Fibroblast of upper back skin (primary cell): ENCODE measurements at regions not wholly inside any gene's neighbourhood (a gene's known extent, or its start where the extent isn't known, plus 50 kb on each side); places are given as distances from the start of the nearest gene placed in this dataset.
"Not testable (repeated sequence)": the region's sequence is repeated elsewhere in the genome, so short reads cannot be mapped to it uniquely, and the experiment has no call there.

Experiments
- DNase-seq: peaks from one replicate; pipeline ENCODE4 v3.0.0-alpha.2; 2013

DNA sequence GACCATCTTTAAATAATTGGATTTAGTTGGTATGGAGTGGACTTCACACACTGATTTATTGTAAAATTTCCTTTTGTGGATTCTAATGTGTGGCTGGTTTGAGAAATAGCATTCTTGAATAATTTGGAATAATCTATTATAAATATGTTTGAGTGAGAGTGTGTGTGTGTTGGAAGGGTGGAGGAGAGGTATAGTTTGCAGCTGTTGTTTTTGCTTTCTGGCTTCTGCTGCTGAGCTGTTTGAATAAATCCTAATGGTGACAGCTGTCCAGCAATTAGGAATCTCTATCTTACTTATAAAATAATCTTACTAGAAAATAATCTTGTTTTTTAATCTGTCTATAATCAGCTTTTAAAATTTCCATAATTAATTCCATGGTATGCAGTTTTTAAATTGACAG, 1283.0 kb upstream of the CDH2 start:
- no peak for DNase-seq

DNA sequence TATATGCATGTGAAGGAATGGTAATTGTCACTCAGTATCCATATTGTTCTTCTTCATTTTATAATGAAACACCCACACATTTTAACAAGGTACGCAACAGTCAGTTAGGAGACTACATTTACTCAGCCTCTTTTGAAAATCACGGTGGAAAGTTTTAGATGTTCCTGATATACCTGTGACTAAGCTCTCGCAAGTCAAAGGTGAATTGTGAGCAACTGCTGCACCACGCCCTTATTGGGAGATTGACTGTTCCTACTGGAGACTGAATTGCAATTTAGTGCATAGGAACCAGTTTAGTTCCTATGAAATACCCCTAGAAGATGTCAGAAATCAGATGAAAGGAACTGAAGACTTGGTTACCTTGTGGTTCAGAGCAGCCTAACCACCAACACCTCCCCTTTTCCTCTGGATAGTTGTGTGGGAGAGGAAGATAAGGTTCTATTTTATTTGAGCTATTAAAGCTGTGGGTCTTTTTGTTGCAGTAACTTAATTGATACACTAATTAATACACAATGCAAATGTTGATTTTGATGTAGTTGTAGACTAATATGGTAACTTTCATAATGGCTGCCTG, 1280.5 kb upstream of the CDH2 start:
- no peak for DNase-seq

DNA sequence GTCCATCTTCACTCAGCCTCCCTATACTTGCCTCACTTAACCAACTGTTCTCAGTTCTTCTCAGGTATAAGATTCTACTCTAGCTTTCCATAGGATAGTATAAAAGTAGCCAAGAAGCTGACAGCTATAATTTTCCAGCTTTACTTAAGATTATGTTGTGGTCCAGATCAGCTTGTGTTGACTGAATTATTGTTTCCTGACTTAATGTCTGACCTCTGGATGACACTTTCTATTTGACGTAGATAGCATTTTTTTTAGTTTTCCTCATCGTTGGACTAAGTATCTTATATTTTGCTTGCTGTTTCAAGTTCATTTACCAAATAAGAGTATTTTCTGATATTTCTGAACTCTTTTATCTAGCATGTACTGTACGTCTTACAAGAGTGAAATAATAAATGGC, 1272.5 kb upstream of the CDH2 start:
- peak; percentile 43 for DNase-seq

DNA sequence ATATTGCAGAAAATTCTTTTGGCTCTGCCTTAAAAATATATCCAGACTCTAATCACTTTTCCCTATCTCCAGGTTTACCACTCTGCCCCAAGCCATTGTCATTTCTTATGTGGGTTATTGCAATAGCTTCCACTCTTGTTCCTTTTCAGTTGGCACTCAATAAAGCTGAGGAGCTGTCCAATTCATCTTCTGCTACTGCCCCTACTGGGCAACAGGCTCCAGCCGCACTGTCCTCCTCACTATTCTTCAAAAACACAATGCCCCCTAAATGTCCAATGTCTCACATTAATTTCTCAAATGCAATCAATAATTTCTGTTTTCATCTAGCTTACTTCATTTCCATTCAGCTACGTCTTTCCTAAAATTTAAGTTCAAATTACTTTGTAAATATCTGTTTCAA, 1262.5 kb upstream of the CDH2 start:
- DNase-seq: no peak

DNA sequence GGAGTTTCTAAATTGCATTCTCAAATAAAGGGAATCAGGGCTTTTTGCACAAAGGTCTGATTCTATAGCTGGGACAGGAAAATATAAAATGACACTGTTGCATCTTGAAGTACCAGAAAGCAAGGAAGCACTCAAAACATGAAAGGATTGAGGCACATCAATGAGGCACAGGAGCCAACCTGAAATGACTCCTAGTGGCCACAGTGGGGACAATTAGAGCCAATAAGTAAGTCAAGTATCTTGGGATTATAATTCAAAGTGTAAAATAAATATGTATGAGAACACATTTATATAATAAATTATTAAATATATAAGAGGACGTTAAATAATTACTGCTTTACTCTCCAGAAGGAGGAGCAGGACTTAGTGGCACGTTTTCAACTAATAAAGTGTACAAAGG, 1259.5 kb upstream of the CDH2 start:
- no peak for DNase-seq

DNA sequence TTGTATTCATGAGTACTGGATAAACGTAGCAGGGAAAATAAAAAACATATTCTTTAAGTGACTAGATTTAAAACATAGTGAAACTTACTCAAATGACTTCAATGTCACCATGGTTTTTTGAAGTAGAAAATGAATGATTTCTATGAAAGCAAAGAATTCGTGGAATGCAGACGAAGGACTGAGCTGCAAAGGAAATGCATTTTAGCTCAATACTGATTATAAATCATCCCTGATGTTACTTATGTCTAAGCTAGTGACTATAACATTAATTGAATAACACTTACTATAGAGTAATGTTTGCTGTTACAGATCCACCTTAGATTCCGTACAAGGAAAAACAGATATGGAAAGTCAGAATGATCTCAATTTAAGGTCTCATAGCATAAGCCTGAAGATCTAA, 1257.7 kb upstream of the CDH2 start:
- peak; percentile 43 for DNase-seq

DNA sequence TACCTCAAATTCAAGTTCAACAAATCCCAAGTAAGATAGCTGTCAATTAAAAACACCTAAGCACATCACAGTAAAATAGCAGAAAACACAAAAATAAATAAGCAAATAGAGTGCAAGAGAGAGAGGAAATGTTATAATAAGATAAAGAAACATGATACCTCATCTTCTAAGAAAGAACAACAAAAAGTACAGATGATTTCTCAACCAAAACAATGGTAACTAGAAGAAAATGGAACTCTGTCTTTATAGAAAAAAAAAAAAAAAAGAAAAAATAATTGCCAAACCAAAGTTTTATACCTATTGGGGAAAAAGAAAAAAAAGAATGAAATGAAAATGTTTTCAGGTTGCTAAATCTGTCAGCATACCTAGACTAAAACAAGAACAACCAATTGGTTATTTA, 1253.5 kb upstream of the CDH2 start:
- no peak for DNase-seq

DNA sequence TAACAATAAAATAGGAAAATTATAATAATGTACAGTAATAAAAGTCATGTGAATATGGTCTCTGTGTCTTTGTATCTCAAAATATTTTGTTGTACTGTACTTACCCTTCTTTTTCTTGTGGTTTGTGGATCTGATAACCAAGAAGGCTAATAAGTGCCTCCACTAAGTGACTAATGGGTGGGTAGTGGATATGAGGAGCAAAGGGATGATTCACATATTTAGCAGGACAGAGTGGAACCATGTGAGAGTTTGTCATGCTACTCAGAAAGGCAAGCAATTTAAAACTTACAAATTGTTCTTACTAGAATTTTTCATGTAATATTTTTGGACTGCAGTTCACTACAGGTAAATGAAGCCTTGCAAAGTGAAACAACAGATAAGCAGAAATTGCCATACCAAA, 1241.2 kb upstream of the CDH2 start:
- DNase-seq: peak; percentile 63

DNA sequence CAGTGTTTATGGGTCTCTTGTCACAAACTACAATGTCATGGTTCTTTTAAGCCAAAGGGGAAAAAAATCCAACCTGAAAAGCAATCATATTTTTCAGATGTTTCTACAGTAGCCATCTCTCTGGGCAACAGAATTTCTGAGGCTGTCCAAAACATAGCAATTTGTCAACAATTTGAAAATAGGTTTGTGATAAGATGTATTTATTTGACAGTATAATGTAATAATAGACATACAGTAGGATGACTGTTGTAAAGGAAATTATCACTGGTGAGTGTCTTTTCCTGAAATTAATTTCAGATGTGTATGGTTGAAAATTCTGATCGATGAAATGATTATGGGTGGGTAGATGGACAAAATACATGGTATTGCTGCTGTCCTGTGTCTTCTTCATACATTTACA, 1230.1 kb upstream of the CDH2 start:
- DNase-seq: no peak

DNA sequence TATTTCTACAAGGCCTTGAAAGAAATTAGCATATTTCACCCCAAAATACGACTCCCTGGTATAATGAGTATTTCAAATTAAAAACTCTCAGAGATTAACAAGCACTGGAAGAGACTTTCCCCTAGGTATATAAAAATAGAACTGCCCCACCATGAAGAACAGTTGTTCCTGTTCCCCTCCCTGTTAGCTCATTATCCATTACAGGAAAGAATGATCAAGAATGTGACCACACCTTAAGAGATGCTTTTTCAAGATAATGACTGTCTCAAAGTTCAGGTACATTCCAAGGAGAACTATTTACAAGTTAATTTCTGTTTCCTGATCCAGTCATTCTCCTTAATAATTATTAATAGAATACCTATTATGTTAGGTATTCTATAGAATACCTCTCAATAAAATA, 1220.6 kb upstream of the CDH2 start:
- DNase-seq: no peak

DNA sequence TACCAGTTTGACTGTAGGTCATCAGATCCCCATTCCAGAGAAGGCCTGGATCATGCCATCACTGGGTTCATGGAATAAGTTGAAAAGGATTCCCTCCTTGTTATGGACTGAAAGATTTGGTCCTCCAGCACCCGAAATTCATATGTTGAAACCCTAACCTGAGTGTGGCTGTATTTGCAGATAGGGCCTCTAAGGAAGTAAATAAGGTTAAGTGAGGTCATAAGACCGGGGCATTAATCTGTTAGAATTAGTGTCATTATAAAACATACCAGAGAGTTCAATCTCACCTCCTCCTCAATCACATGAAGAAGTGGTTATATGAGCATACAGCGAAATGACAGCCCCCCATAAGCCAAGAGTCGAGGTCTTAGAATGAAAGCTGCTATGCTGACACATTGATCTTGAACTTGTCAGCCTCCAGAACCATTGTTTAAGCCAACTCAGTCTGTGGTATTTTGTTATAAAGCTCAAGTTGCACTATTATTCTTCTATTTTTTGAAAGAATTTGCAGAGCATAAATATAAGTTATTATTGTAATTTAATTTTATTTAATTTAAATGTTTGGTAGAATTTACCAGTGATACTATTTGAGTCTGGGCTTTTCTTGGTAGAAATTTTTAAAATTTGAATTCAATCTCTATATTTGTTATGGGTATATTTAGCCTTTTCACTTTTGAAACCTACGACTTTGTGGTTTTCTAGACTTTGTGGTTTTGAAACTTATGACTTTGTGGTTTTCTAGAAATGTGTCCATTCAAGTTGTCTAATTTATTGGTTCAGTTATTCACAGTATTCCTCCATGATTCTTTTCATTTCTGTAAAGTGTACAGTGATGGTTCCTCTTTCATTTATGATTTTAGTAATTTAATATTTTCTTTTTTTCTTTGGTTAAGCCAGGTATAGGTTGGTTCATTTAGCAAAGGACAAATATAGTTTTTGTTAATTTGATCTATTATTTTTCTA, 1206.7 kb upstream of the CDH2 start:
- DNase-seq: peak; percentile 68

DNA sequence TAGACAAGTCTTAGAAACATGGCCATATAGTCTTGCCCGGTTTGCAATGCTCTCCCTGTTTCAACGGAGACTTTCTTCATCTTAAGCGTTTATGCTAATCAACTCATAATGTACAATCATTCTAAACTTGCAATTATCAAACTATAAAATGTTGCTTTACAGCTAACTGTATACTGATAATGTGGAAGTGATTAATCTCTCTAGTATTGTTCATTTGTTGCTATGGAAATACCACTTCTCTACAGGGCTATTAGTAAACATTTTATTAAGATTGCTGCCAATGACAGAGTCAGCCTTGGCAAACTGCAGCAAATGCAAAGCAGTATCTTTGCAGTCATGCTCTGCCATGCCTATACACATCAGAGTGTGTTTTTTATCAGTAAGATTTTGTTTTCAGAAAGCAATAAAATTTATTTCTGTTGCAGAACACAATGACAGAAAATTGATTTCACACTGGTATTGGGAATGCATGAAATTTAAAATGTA, 1201.8 kb upstream of the CDH2 start:
- DNase-seq: no peak

DNA sequence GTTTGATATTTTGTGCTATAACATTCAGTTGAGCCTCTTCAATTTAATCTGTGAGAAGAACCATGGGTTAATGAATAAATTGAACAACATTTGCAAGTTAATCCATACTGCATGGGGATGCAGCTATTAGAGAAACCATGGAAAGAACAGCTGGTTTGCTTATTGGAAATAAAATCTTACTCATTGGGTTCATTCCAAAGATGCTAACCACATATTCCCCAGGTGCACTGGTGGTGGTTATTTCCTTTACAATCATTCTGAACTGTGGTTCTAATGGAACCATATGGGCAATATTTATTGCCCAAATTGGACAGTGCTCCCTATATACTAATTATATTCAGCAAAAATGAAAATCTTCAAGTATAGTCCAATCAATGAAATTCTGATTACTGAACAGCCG, 1200.4 kb upstream of the CDH2 start:
- DNase-seq: peak; percentile 67

DNA sequence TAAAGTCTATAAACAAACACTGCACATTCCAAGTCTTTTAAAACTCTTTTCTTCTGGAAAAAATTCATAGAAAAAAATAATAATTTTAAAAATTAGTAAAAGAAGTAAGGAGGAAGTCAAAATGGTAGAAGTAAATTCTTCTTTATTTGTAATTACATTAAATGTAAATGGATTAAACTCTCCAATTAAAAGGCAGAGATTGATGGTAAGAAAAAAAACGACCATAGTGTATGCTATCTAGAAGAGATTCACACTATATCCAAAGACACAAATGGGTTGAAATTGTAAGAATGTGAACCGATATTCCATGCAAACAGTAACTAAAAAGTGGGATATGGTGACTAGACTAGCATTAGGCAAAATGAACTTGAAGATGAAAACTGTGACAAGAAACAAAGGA, 1196.1 kb upstream of the CDH2 start:
- DNase-seq: no peak

DNA sequence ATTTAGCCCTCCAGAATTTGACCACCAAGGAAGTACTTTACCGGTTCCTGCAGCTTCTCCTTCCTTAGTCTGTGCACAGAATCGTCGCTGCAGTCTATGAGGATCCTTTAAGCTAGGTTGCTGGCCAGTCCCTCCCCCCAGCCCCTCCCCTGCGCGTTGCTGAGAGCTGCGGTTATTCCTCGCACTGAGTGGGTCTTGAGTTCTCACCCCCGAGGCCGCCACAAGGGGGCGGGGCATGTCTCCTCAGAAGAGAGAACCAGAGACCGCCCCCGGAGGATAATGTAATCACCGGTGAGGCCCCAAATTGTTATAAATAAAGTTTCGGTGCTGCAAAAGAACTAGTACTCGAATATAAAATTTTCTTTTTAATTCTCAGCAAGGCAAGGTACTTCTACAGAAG, 1184.9 kb upstream of the CDH2 start:
- no peak for DNase-seq

DNA sequence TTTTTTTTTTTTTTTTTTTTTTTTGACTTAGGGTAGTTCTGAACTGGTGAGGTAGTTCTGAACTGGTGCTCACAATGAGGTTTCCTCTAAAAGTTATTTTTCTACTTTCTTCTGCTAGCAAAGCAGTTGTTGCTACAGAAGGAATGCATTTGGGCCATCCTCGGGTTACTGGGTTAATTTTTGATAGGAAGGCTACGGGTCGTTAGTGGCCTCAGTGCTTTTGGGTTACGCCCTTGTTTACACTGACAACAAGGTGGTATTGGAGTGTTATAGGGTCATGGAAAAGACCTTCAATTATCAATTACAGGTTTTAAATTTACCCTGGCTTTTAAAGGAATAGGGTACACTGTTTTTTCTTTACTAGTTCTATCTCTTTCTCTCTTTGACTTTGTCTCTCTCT, 1183.7 kb upstream of the CDH2 start:
- not testable (repeated sequence) for DNase-seq

DNA sequence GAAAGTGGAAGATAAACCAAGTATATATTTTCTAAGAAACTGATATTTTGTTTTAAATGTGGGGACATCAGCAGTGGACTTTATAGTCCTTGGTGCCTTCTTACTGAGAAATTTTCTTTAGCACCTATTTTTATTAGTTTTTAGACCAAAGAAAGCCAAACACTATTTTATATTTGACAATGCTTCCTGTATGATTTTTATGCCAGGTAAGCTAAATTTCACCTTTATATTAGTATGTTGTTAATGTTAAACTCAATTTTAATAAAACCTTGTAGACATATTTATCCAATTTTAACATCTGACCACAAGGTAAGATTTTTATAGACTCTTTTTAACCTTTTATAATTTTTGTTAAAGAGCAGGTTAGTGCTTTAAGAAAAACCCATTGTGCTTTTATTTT, 1182.3 kb upstream of the CDH2 start:
- DNase-seq: not testable (repeated sequence)

DNA sequence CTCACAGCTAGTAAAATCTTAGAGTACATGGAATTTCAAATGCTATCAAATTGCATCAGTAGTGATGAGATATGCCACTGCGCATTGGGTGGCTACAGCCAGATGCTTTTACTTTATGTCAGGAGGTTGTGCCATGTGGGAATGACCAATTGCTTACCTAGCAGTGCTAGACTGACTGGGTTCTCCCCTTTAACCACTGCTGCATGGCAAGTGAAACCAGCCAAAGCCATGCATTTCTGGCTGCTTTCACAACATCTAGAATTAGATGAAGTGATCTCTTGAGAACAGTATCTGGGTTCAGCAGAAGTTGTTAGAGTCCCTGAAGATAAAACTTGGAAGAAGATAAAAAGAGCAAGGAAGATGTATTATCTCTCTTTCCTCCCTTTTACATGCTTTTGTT, 1174.2 kb upstream of the CDH2 start:
- DNase-seq: no peak

DNA sequence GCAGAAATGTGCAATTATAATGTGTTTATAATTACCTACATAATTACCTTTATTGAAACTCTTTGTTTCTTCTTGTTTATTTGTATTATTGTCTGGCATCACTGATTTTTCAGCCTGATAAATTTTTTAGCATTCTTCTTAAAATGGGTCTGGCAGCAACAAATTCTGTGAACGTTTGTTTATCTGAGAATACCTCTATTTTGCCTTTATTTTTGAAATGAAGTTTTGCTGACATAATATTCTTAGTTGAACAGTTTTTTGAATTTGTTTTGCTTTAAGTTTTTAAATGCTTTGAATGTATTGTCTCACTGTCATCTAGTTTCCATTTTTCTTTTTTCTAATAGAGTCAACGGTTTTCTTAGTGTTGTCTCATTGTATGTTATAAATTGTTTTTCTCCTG, 1152.0 kb upstream of the CDH2 start:
- DNase-seq: no peak

DNA sequence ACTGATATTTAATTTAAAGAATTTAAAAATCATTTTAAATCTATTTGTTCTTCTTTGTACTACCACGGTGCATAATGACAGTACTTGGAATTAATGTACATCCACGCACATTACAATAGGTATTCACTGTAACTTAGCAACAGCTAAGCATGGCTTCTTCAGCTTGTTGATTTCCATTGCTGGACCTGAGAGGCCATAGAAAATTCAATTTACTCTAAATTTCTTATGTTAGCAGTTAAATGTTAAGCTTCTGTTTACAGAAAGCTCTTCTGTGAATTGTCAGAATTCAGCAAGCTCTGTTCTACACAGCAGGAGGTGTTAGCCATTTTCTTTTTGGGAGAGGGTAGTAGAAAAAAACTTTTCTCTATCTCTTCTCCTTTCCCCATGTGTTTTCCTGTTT, 1149.3 kb upstream of the CDH2 start:
- DNase-seq: no peak

DNA sequence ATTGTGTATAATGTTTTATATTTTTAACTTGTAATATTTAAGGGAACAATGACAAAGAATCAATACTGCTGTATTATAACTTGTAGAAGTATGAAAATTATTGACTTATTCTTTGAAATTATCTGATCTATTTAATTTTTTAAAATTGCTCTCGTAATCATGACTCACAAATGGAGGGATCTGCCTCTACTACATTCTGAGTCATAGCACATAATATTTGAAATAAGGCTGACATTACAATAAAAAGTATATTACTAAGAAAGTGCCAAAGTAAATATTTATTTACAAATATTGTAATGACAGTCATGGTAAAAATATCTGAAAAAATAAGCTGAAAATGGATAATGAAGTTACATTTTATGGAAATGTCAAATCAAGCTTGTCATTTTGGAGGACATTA, 1144.6 kb upstream of the CDH2 start:
- no peak for DNase-seq

DNA sequence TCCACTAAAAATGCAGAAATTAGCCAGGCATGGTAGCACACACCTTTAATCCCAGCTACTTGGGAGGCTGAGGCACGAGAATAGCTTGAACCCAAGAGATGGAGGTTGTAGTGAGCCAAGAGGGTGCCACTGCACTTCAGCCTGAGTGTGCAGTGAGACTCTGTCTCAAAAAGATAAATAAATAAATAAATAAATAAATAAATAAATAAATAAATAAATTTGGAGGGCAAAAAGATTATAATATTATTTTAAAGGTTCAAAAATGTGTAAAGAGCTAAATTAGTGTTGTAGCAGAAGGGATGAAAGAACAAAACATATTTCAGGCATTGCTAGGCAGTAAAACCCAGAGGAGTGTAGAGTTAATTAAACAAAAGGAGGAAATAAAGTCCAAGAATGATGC, 1136.4 kb upstream of the CDH2 start:
- no peak for DNase-seq

DNA sequence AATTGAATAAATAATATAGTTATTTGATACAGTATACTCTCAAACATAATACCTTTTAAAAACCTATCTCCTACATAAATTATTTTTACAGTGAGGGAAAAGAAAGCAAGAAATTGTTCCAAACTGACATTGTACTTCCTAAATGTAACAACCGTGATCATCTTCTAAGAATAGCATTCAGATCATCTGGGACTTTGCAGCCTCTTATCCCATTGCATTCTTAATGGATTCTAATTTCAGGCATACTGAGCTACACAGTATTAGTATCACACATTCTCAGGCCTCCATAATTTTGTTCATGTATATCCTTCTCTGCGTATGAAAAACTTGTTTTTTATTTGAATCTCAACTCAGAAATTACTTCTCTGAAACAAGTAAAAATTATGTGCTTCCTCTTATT, 1134.7 kb upstream of the CDH2 start:
- DNase-seq: no peak

DNA sequence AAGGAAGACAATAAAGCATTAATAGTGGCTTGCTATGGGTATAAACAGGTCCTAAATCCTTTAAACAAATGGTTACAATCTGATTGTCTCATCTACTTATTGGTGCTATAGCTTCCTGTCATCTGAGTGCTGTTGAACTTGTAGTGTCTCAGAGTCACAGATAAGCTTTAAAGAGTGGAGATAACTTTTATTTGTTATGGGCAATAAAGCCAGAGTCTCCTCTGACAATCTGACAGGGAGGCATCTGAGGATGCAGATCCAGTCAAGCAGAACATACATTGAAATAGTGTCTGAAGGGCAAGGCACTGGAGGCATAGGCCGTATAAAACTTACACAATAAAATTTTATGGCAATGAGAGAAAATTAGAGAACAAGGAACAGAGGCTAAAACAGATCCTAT, 1132.4 kb upstream of the CDH2 start:
- DNase-seq: no peak

DNA sequence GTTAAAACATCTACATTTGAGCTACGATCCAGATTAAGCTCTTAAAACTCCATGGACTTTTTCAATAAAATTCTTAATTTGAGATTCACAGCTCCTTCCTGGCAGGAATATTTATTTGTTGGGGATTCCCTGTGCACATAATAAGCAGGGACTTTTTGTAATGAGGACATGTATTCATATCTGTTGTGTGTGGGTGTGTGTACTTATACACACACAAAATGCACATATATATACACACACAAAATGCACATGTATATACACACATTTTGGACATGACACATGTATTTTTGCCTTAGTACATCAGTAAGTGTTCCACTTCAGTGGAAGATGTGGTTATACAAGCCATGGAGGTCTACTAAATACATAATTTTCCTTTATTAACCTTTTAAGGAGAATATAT, 1131.1 kb upstream of the CDH2 start:
- no peak for DNase-seq
